ENCODE measurements at regions not wholly inside any gene's neighbourhood (a gene's known extent, or its start where the extent isn't known, plus 50 kb on each side); places are given as distances from the start of the nearest gene placed in this dataset.
A peak's percentile ranks its signal among the peaks of the same experiment; 100 is the strongest.
"Not testable (repeated sequence)": the region's sequence is repeated elsewhere in the genome, so short reads cannot be mapped to it uniquely, and the experiment has no call there.

DNA sequence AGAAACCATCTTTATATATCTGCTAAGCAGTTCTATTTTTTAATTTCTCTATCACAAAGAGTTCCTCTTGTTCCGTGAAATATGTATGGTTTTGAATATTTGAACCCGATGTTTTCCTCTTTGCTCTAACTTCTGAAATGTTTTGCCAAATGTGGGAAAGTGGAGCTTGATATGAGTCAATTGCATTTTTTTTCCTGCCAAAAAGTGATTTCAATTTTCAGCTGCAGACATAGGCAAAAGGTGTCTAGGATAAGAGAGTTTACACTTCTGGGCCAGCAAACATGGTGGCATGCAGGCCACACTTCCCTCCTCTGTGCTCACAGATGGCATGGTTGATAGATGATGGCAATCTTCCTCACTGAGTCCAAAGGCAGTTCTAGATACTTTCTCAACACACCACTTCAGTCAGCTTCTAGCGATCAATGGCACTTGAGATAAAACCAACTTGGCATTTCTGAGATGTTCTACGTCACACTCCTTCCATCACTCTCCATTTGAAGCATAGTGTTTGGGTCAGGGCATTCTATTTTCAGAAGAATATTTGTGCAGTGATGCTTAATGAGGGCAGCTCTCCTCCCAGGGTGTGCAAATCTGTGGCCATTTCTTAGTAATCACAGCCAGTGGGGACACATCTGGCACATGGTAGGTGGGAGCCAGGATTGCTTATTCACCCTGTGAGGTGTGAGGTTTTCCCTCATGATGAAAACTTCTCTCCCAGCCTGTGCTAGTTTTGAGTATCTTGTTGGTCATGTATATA, 54.4 kb upstream of the SCAF4 start:
- no peak for TF ChIP-seq CTCF (IDR thresholded peaks at IDR 0.05; ENCODE audit: insufficient read depth, low read length, poor library complexity, severe bottlenecking)
- Histone ChIP-seq H3K4me3 (replicated peaks; ENCODE audit: low read depth, low read length) (no peak overlapping the region), H3K36me3 (ENCODE audit: control insufficient read depth, insufficient read depth, low read length) (no peaks in the 10 kb centered on the region), H3K27me3 (replicated peaks; ENCODE audit: control insufficient read depth, insufficient read depth, low read length) (no peaks in the 10 kb centered on the region; the same call in 1 of the 2 replicates)
- no peak for DNase-seq (ENCODE audit: extremely low read depth, insufficient read length)

- H3K36me3 ChIP-seq (ENCODE audit: control insufficient read depth, insufficient read depth, low read length); H3K27me3 ChIP-seq (replicated peaks; ENCODE audit: control insufficient read depth, insufficient read depth, low read length); H3K4me3 ChIP-seq (replicated peaks; ENCODE audit: low read depth, low read length): not testable (repeated sequence)
- peak; percentile 9 for DNase-seq (ENCODE audit: extremely low read depth, insufficient read length)
- TF ChIP-seq CTCF (IDR thresholded peaks at IDR 0.05; ENCODE audit: insufficient read depth, low read length, poor library complexity, severe bottlenecking): peak; percentile 75
Measured at GRCh38 chr21:31785237-31786163, 53.6 kb upstream of the SCAF4 start.

GRCh38 chr21:31781737-31782136, 49.8 kb upstream of the SCAF4 start:
- Histone ChIP-seq H3K36me3 (ENCODE audit: control insufficient read depth, insufficient read depth, low read length) (no peaks in the 10 kb centered on the region), H3K4me3 (replicated peaks; ENCODE audit: low read depth, low read length) (no peak overlapping the region), H3K27me3 (replicated peaks; ENCODE audit: control insufficient read depth, insufficient read depth, low read length) (no peaks in the 10 kb centered on the region; the same call in 1 of the 2 replicates)
- DNase-seq (ENCODE audit: extremely low read depth, insufficient read length): no peak
- TF ChIP-seq CTCF (IDR thresholded peaks at IDR 0.05; ENCODE audit: insufficient read depth, low read length, poor library complexity, severe bottlenecking): no peak
